ENCODE measurements at regions not wholly inside any gene's neighbourhood (a gene's known extent, or its start where the extent isn't known, plus 50 kb on each side); places are given as distances from the start of the nearest gene placed in this dataset.

- H3K36me3 Mint-ChIP-seq: peaks cover 0 to 6% (median 0%) of the 10 kb centered on the region in 5 donors
- Histone ChIP-seq H3K4me1 (ENCODE audit: control insufficient read depth in 2 of 2, insufficient read depth in 2 of 2, low read length in 2 of 2) (no peaks in the 10 kb centered on the region), H3K4me3 (ENCODE audit: low read length) (no peak overlapping the region), H3K27ac (ENCODE audit: low read depth, low read length) (no peak overlapping the region), H3K27me3 (ENCODE audit: control insufficient read depth in 2 of 2, insufficient read depth in 2 of 2, low read length in 2 of 2) (no peaks in the 10 kb centered on the region), H3K9me3 (ENCODE audit: control insufficient read depth in 2 of 3, low read length in 3 of 3) (no peaks in the 10 kb centered on the region), H3K36me3 (ENCODE audit: control insufficient read depth in 2 of 3, insufficient read depth in 3 of 3, low read length in 3 of 3) (no peaks in the 10 kb centered on the region)
- CTCF ChIA-PET: no interaction called here
- no peak for DNase-seq
- intact Hi-C loops (cut with micrococcal nuclease): no loop called here
- H3K9me3 Mint-ChIP-seq: peaks cover 0 to 20% (median 6%) of the 10 kb centered on the region in 11 donors
- no peak overlapping the region for H3K4me3 Mint-ChIP-seq
- H3K27ac Mint-ChIP-seq: no peak overlapping the region
- H3K27me3 Mint-ChIP-seq: peaks cover 0 to 30% (median 24%) of the 10 kb centered on the region in 5 donors
- H3K4me1 Mint-ChIP-seq: no peaks in the 10 kb centered on the region
- ATAC-seq: no peak
- POLR2A ChIA-PET: no interaction called here
These were observed 278.5 kb upstream of the NPY start for GRCh38 chr7:24005517-24005916.

GRCh38 chr7:24010495-24010894 is 273.5 kb upstream of the NPY start:
- intact Hi-C loops (cut with micrococcal nuclease): no loop called here
- ChIA-PET POLR2A (no interaction called here), CTCF (no interaction called here)
- DNase-seq (no peak), ATAC-seq (no peak)
- H3K4me1 Mint-ChIP-seq: no peaks in the 10 kb centered on the region
- H3K27me3 Mint-ChIP-seq: peaks cover 0 to 58% (median 45%) of the 10 kb centered on the region in 5 donors
- H3K27ac ChIP-seq (ENCODE audit: low read depth, low read length): no peak overlapping the region
- H3K27ac Mint-ChIP-seq: no peak overlapping the region
- no peaks in the 10 kb centered on the region for H3K9me3 ChIP-seq (ENCODE audit: control insufficient read depth in 2 of 3, low read length in 3 of 3)
- H3K36me3 ChIP-seq (ENCODE audit: control insufficient read depth in 2 of 3, insufficient read depth in 3 of 3, low read length in 3 of 3): no peaks in the 10 kb centered on the region
- H3K36me3 Mint-ChIP-seq: peaks cover 0 to 7% (median 0%) of the 10 kb centered on the region in 5 donors
- no peaks in the 10 kb centered on the region for H3K4me1 ChIP-seq (ENCODE audit: control insufficient read depth in 2 of 2, insufficient read depth in 2 of 2, low read length in 2 of 2)
- H3K27me3 ChIP-seq (ENCODE audit: control insufficient read depth in 2 of 2, insufficient read depth in 2 of 2, low read length in 2 of 2): peaks cover 0 to 2% of the 10 kb centered on the region in 2 donors
- H3K4me3 Mint-ChIP-seq: no peak overlapping the region
- peaks cover 0 to 32% (median 15%) of the 10 kb centered on the region in 11 donors for H3K9me3 Mint-ChIP-seq
- H3K4me3 ChIP-seq (ENCODE audit: low read length): no peak overlapping the region

GRCh38 chr7:24017519-24017918 is 266.5 kb upstream of the NPY start:
- H3K36me3 Mint-ChIP-seq: peaks cover 0 to 3% (median 0%) of the 10 kb centered on the region in 5 donors
- no peak overlapping the region for H3K4me3 Mint-ChIP-seq
- ChIA-PET CTCF (no interaction called here), POLR2A (no interaction called here)
- no peak overlapping the region for H3K4me3 ChIP-seq (ENCODE audit: low read length)
- intact Hi-C loops (cut with micrococcal nuclease): no loop called here
- H3K9me3 ChIP-seq (ENCODE audit: control insufficient read depth in 2 of 3, low read length in 3 of 3): no peaks in the 10 kb centered on the region
- ATAC-seq: no peak
- no peaks in the 10 kb centered on the region for H3K4me1 Mint-ChIP-seq
- H3K9me3 Mint-ChIP-seq: peaks cover 0 to 10% (median 1%) of the 10 kb centered on the region in 11 donors
- no peaks in the 10 kb centered on the region for H3K36me3 ChIP-seq (ENCODE audit: control insufficient read depth in 2 of 3, insufficient read depth in 3 of 3, low read length in 3 of 3)
- no peak for DNase-seq
- peaks cover 3 to 12% (median 5%) of the 10 kb centered on the region in 5 donors for H3K27me3 Mint-ChIP-seq
- no peaks in the 10 kb centered on the region for H3K4me1 ChIP-seq (ENCODE audit: control insufficient read depth in 2 of 2, insufficient read depth in 2 of 2, low read length in 2 of 2)
- H3K27ac ChIP-seq (ENCODE audit: low read depth, low read length): no peak overlapping the region
- no peak overlapping the region for H3K27ac Mint-ChIP-seq
- H3K27me3 ChIP-seq (ENCODE audit: control insufficient read depth in 2 of 2, insufficient read depth in 2 of 2, low read length in 2 of 2): no peaks in the 10 kb centered on the region

GRCh38 chr7:24018331-24018730 is 265.7 kb upstream of the NPY start:
- peaks cover 0 to 6% (median 4%) of the 10 kb centered on the region in 5 donors for H3K27me3 Mint-ChIP-seq
- H3K36me3 Mint-ChIP-seq: no peaks in the 10 kb centered on the region
- Histone ChIP-seq H3K27me3 (ENCODE audit: control insufficient read depth in 2 of 2, insufficient read depth in 2 of 2, low read length in 2 of 2) (no peaks in the 10 kb centered on the region), H3K9me3 (ENCODE audit: control insufficient read depth in 2 of 3, low read length in 3 of 3) (no peaks in the 10 kb centered on the region), H3K4me1 (ENCODE audit: control insufficient read depth in 2 of 2, insufficient read depth in 2 of 2, low read length in 2 of 2) (no peaks in the 10 kb centered on the region), H3K36me3 (ENCODE audit: control insufficient read depth in 2 of 3, insufficient read depth in 3 of 3, low read length in 3 of 3) (no peaks in the 10 kb centered on the region), H3K4me3 (ENCODE audit: low read length) (no peak overlapping the region), H3K27ac (ENCODE audit: low read depth, low read length) (no peak overlapping the region)
- intact Hi-C loops (cut with micrococcal nuclease): no loop called here
- DNase-seq (no peak), ATAC-seq (no peak)
- CTCF ChIA-PET: no interaction called here
- no peaks in the 10 kb centered on the region for H3K4me1 Mint-ChIP-seq
- peaks cover 0 to 4% (median 0%) of the 10 kb centered on the region in 11 donors for H3K9me3 Mint-ChIP-seq
- H3K4me3 Mint-ChIP-seq: no peak overlapping the region
- no peak overlapping the region for H3K27ac Mint-ChIP-seq
- POLR2A ChIA-PET: no interaction called here

- Mint-ChIP-seq H3K4me3 (no peak overlapping the region), H3K27me3 (peaks cover 0 to 4% (median 3%) of the 10 kb centered on the region in 5 donors), H3K27ac (no peak overlapping the region), H3K36me3 (no peaks in the 10 kb centered on the region), H3K4me1 (no peaks in the 10 kb centered on the region), H3K9me3 (peaks cover 0 to 1% (median 0%) of the 10 kb centered on the region in 11 donors)
- ATAC-seq: no peak
- Histone ChIP-seq H3K36me3 (ENCODE audit: control insufficient read depth in 2 of 3, insufficient read depth in 3 of 3, low read length in 3 of 3) (no peaks in the 10 kb centered on the region), H3K9me3 (ENCODE audit: control insufficient read depth in 2 of 3, low read length in 3 of 3) (no peaks in the 10 kb centered on the region), H3K27ac (ENCODE audit: low read depth, low read length) (no peak overlapping the region), H3K27me3 (ENCODE audit: control insufficient read depth in 2 of 2, insufficient read depth in 2 of 2, low read length in 2 of 2) (no peaks in the 10 kb centered on the region), H3K4me3 (ENCODE audit: low read length) (no peak overlapping the region), H3K4me1 (ENCODE audit: control insufficient read depth in 2 of 2, insufficient read depth in 2 of 2, low read length in 2 of 2) (no peaks in the 10 kb centered on the region)
- CTCF ChIA-PET: no interaction called here
- POLR2A ChIA-PET: no interaction called here
- no peak for DNase-seq
- intact Hi-C loops (cut with micrococcal nuclease): no loop called here
These were observed 264.1 kb upstream of the NPY start for GRCh38 chr7:24019841-24020240.

- Mint-ChIP-seq H3K4me3 (no peak overlapping the region), H3K27me3 (peaks cover 2 to 10% (median 6%) of the 10 kb centered on the region in 5 donors), H3K27ac (no peak overlapping the region), H3K36me3 (no peaks in the 10 kb centered on the region), H3K4me1 (no peaks in the 10 kb centered on the region), H3K9me3 (no peaks in the 10 kb centered on the region)
- no peak overlapping the region for H3K4me3 ChIP-seq (ENCODE audit: low read length)
- H3K27ac ChIP-seq (ENCODE audit: low read depth, low read length): no peak overlapping the region
- no peaks in the 10 kb centered on the region for H3K27me3 ChIP-seq (ENCODE audit: control insufficient read depth in 2 of 2, insufficient read depth in 2 of 2, low read length in 2 of 2)
- no peaks in the 10 kb centered on the region for H3K36me3 ChIP-seq (ENCODE audit: control insufficient read depth in 2 of 3, insufficient read depth in 3 of 3, low read length in 3 of 3)
- intact Hi-C loops (cut with micrococcal nuclease): no loop called here
- ATAC-seq (no peak), DNase-seq (no peak)
- ChIA-PET CTCF (no interaction called here), POLR2A (no interaction called here)
- H3K4me1 ChIP-seq (ENCODE audit: control insufficient read depth in 2 of 2, insufficient read depth in 2 of 2, low read length in 2 of 2): no peaks in the 10 kb centered on the region
- no peaks in the 10 kb centered on the region for H3K9me3 ChIP-seq (ENCODE audit: control insufficient read depth in 2 of 3, low read length in 3 of 3)
These were observed 259.5 kb upstream of the NPY start for GRCh38 chr7:24024276-24025068.

- Mint-ChIP-seq H3K4me1 (no peaks in the 10 kb centered on the region), H3K9me3 (no peaks in the 10 kb centered on the region), H3K27me3 (peaks cover 2 to 10% (median 6%) of the 10 kb centered on the region in 5 donors), H3K4me3 (no peak overlapping the region), H3K36me3 (no peaks in the 10 kb centered on the region), H3K27ac (no peak overlapping the region)
- Histone ChIP-seq H3K9me3 (ENCODE audit: control insufficient read depth in 2 of 3, low read length in 3 of 3) (no peaks in the 10 kb centered on the region), H3K27me3 (ENCODE audit: control insufficient read depth in 2 of 2, insufficient read depth in 2 of 2, low read length in 2 of 2) (no peaks in the 10 kb centered on the region), H3K36me3 (ENCODE audit: control insufficient read depth in 2 of 3, insufficient read depth in 3 of 3, low read length in 3 of 3) (no peaks in the 10 kb centered on the region), H3K27ac (ENCODE audit: low read depth, low read length) (no peak overlapping the region), H3K4me3 (ENCODE audit: low read length) (no peak overlapping the region), H3K4me1 (ENCODE audit: control insufficient read depth in 2 of 2, insufficient read depth in 2 of 2, low read length in 2 of 2) (no peaks in the 10 kb centered on the region)
- ATAC-seq: no peak
- intact Hi-C loops (cut with micrococcal nuclease): no loop called here
- ChIA-PET POLR2A (no interaction called here), CTCF (no interaction called here)
- no peak for DNase-seq
These were observed 258.9 kb upstream of the NPY start for GRCh38 chr7:24025094-24025493.

All from naive thymus-derived CD4-positive, alpha-beta T cell (primary cell).